ENCODE measurements at regions not wholly inside any gene's neighbourhood (a gene's known extent, or its start where the extent isn't known, plus 50 kb on each side); places are given as distances from the start of the nearest gene placed in this dataset.

DNA sequence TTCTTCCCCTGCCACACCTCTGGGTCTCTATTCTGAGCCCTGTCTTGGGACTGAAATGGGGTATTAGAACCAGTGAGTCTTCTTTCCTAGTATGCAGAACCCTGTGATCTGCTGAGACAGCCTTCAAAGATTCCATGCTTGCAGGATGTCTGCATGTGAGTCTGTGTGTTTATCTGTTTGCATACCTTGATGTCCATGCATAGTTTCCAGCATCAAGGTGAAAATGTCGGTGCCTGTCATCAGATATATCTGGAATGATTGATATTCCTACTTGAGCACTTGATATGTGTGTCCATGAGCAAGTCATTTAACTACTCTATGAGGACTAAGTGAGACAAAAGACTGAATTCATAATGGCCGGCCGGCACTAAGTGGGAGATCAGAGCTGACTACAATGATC, 117.0 kb upstream of the HS3ST1 start:
- in situ Hi-C loops (cut with HindIII; ENCODE audit: extremely low pct_ligation_motif_present, low pct_unique_long_range_greater_than_20kb) (no loop called here), intact Hi-C loops (cut with micrococcal nuclease; ENCODE audit: unreplicated experiment) (no loop called here)
- Histone ChIP-seq H3K9me3 (ENCODE audit: low read length) (peaks cover 48% of the 10 kb centered on the region), H3K36me3 (replicated peaks in 1 of 2; ENCODE audit: control insufficient read depth in 1 of 2, insufficient read depth in 2 of 2, low read length in 2 of 2) (no peaks in the 10 kb centered on the region), H3K27me3 (ENCODE audit: control insufficient read depth in 1 of 2, insufficient read depth in 2 of 2, low read length in 2 of 2) (no peaks in the 10 kb centered on the region), H3K9ac (ENCODE audit: insufficient read depth, low read depth, low read length) (no peak overlapping the region), H3K4me2 (ENCODE audit: low read depth, low read length) (no peak overlapping the region), H2AFZ (ENCODE audit: low read length) (no peak overlapping the region), H3K4me1 (ENCODE audit: insufficient read depth, low read length) (no peaks in the 10 kb centered on the region), H3K27ac (ENCODE audit: extremely low read length, insufficient read depth, low read length) (no peak overlapping the region), H4K20me1 (ENCODE audit: insufficient read depth, low read length) (no peaks in the 10 kb centered on the region), H3K79me2 (ENCODE audit: insufficient read depth, low read length) (no peaks in the 10 kb centered on the region), H3K4me3 (replicated peaks in 1 of 3; ENCODE audit: insufficient read depth in 1 of 3, low read depth in 2 of 3, low read length in 3 of 3) (no peak overlapping the region)
- no peak for DNase-seq (ENCODE audit: low spot score)
- BruUV-seq (replicated peaks) = no TSS peak
- WGBS (ENCODE audit: low lambda C conversion rate) = 64% methylated on average over 3 of the region's 3 CpGs
- POLR2A ChIA-PET = no interaction called here
- ATAC-seq = no peak
- FAIRE-seq = no peak
- CTCF ChIA-PET (ENCODE audit: low intra/inter-chr PET ratio, low total read pairs) = no interaction called here
- TF ChIP-seq, protein P1, sequence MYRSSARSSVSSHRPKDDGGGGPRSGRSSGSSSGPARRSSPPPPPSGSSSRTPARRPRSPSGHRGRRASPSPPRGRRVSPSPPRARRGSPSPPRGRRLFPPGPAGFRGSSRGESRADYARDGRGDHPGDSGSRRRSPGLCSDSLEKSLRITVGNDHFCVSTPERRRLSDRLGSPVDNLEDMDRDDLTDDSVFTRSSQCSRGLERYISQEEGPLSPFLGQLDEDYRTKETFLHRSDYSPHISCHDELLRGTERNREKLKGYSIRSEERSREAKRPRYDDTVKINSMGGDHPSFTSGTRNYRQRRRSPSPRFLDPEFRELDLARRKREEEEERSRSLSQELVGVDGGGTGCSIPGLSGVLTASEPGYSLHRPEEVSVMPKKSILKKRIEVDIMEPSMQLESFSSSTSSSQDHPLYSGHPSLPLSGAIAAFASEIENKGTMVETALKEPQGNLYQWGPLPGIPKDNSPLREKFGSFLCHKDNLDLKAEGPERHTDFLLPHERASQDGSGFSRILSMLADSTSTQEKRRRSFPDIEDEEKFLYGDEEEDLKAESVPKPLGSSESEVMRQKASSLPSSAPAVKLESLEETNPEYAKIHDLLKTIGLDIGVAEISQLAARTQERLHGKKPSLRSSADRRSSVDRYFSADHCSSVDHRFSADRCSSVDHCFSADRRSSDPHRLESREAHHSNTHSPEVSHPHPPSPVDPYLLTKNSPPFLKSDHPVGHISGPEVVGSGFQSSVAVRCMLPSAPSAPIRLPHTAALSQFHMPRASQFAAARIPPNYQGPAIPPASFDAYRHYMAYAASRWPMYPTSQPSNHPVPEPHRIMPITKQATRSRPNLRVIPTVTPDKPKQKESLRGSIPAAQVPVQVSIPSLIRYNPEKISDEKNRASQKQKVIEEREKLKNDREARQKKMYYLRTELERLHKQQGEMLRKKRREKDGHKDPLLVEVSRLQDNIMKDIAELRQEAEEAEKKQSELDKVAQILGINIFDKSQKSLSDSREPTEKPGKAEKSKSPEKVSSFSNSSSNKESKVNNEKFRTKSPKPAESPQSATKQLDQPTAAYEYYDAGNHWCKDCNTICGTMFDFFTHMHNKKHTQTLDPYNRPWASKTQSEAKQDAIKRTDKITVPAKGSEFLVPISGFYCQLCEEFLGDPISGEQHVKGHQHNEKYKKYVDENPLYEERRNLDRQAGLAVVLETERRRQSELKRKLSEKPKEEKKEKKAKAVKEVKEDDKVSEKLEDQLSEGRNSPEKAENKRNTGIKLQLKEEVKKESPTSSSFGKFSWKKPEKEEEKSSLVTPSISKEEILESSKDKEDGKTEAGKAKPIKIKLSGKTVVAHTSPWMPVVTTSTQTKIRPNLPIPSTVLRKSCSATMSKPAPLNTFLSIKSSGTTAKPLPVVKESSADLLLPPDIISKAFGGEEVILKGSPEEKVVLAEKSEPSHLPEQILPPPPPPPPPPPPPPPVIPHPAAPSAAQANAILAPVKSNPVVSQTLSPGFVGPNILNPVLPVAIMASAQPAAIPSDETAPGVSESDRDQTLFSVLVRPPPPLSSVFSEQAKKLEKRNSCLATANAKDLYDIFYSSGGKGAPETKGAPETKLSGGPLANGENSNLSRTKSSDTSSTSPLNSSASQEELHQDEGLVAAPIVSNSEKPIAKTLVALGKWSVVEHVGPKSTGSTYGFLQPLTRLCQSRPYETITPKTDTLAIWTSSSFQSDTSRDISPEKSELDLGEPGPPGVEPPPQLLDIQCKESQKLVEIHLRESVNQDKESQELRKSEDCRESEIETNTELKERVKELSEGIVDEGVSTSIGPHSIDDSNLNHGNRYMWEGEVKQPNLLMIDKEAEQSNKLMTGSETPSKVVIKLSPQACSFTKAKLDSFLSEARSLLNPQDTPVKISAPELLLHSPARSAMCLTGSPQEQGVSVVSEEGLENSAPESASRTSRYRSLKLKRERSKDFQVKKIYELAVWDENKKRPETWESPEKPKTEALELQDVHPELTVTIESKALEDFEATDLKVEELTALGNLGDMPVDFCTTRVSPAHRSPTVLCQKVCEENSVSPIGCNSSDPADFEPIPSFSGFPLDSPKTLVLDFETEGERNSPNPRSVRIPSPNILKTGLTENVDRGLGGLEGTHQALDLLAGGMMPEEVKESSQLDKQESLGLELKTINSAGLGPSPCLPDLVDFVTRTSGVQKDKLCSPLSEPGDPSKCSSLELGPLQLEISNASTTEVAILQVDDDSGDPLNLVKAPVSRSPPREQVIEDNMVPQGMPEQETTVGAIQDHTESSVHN (CRISPR knock-in tag; IDR thresholded peaks at IDR 0.05) = no peak

All from HepG2 (cell line).